ENCODE measurements at regions not wholly inside any gene's neighbourhood (a gene's known extent, or its start where the extent isn't known, plus 50 kb on each side); places are given as distances from the start of the nearest gene placed in this dataset.

DNA sequence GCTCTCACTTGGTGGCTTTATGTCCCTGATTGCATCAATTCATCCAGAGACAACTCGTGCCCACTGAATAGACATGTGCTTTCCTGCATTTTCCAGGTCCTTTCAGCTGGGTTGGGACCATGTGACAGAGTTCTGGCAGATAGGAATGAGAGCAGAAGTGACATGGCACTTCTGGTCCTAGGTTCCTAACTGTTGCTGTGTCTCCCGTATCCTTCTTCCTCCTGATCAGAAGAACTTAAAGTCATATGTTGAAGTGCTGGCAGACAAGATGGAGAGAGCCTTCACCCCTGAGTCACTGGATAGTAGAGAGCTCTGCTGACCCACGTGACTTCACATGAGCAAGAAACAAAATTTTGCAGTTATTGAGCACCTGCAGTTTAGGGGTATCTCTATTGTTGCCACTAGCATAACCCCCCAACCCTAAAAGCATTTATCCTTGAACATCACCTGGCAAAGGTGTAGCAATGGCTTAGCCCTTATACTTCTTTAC is 80.0 kb downstream of the NREP start:
- TF ChIP-seq CTCF (IDR thresholded peaks at IDR 0.05; ENCODE audit: insufficient read depth, low read length, poor library complexity, severe bottlenecking): no peak
- DNase-seq (ENCODE audit: low read depth): no peak
- Histone ChIP-seq H3K4me3 (ENCODE audit: low read depth, low read length) (no peak overlapping the region), H3K27me3 (ENCODE audit: control insufficient read depth, insufficient read depth, low read length) (no peaks in the 10 kb centered on the region), H3K36me3 (ENCODE audit: control insufficient read depth, insufficient read depth, low read length) (no peaks in the 10 kb centered on the region)

DNA sequence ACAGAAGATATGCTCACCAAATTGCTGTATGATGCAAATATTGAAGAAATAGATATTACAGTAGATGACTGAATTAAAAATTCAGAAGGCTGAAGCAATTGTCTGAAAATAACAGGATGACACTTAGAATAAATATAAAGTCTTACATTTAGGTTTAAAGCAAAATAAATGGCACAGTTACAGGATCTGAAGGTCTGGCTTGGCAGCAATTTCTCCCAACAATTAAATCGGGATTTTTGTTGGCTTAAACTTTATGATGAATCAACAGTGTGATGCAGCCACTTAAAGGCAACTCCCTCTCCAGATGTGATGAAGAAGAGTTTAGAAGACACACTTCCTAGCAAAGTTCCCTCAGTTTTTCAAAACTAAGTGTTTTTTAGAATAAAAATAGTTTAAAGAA is 80.5 kb downstream of the NREP start:
- H3K4me3 ChIP-seq (ENCODE audit: low read depth, low read length): no peak overlapping the region
- no peaks in the 10 kb centered on the region for H3K27me3 ChIP-seq (ENCODE audit: control insufficient read depth, insufficient read depth, low read length)
- no peak for TF ChIP-seq CTCF (IDR thresholded peaks at IDR 0.05; ENCODE audit: insufficient read depth, low read length, poor library complexity, severe bottlenecking)
- H3K36me3 ChIP-seq (ENCODE audit: control insufficient read depth, insufficient read depth, low read length): no peaks in the 10 kb centered on the region
- no peak for DNase-seq (ENCODE audit: low read depth)

- H3K36me3 ChIP-seq (ENCODE audit: control insufficient read depth, insufficient read depth, low read length): no peaks in the 10 kb centered on the region
- no peak overlapping the region for H3K4me3 ChIP-seq (ENCODE audit: low read depth, low read length)
- DNase-seq (ENCODE audit: low read depth): no peak
- no peaks in the 10 kb centered on the region for H3K27me3 ChIP-seq (ENCODE audit: control insufficient read depth, insufficient read depth, low read length)
- no peak for TF ChIP-seq CTCF (IDR thresholded peaks at IDR 0.05; ENCODE audit: insufficient read depth, low read length, poor library complexity, severe bottlenecking)
Measured at GRCh38 chr5:111675201-111675934, 81.6 kb downstream of the NREP start.

DNA sequence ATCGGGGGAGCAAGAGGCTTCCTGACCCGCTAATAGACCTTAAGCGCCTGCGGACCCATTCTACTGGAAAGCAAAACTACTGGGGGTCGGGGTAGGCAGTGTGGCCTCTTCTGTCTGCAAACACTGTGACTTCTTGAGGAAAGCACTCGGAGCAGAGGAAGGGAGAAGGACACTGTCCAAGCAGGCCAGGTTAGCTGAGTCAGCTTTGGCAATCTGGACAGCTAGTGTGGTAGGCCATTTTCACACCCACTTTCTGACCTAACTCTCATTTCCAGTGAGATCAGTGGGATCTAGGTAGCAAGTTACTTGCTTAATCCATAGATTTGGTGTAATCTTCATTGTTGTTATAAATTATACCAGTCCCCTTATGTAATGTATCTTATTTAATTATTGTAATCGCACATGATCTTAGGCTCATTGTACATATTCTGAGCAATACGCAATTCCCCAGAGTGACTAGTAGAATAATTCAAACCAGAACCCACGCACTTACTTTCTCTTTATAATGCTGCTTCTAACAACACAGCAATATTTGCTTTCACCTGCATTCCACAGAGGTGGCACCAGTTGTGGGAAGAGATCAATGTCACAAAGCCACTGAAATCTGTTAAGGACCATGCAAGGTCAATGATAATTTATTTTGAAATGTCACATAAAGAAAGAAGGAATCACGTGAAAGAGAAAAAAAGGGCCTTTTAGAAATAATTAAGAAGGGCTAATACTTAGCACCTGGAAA is 82.9 kb downstream of the NREP start:
- DNase-seq (ENCODE audit: low read depth): no peak
- H3K36me3 ChIP-seq (ENCODE audit: control insufficient read depth, insufficient read depth, low read length): no peaks in the 10 kb centered on the region
- H3K27me3 ChIP-seq (ENCODE audit: control insufficient read depth, insufficient read depth, low read length): no peaks in the 10 kb centered on the region
- H3K4me3 ChIP-seq (ENCODE audit: low read depth, low read length): no peak overlapping the region
- TF ChIP-seq CTCF (IDR thresholded peaks at IDR 0.05; ENCODE audit: insufficient read depth, low read length, poor library complexity, severe bottlenecking): no peak

DNA sequence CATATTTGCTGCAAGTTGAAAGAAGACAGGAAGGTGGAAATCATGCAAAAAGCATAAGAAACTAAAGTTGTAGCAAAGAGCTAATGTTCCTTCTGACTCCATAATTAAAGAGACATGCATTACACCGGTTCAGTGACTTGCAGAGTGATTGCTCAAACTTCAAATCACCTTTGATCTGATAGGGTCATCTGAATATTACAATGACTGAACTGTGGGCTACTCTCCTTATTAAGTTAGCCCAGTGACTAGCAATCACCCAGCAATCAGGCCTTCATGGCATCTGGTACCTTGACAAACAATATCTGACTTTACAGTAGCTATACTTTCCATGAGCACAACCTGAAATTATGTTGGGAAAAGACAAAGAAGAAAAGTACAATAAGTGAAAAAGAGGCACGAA is 84.9 kb downstream of the NREP start:
- Histone ChIP-seq H3K4me3 (ENCODE audit: low read depth, low read length) (no peak overlapping the region), H3K27me3 (ENCODE audit: control insufficient read depth, insufficient read depth, low read length) (no peaks in the 10 kb centered on the region), H3K36me3 (ENCODE audit: control insufficient read depth, insufficient read depth, low read length) (no peaks in the 10 kb centered on the region)
- TF ChIP-seq CTCF (IDR thresholded peaks at IDR 0.05; ENCODE audit: insufficient read depth, low read length, poor library complexity, severe bottlenecking): no peak
- no peak for DNase-seq (ENCODE audit: low read depth)

Data from kidney epithelial cell (primary cell).